ENCODE measurements at regions not wholly inside any gene's neighbourhood (a gene's known extent, or its start where the extent isn't known, plus 50 kb on each side); places are given as distances from the start of the nearest gene placed in this dataset.

DNA sequence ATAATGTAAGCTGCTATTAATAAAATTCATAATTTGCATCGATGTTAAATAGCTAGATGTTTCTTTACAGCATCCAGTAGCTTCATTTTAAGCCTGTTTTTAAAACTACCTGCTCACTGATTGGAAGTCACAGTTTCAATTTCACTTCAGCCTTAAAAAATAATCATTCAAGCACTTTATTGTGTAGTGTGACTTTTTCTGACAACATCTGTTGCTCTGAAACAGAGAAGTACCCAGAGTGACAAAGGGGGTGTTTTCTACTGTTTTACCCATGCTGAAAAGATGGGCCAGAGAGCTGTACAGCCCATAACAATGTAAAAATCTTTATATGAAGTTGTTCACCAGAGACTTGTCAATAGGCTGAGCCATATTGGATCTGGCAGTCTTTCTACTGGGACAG, 437.2 kb downstream of the MDFIC start:
- ChIA-PET SMC1A (ENCODE audit: uncharacterized antibody, unreplicated experiment) (interaction anchor here (0.6 to 1.6 kb wide), 9 partner anchors 10 to 527 kb away, joined by 3 to 7 read pairs (median 3); no protein-coding TSS in a partner anchor), POLR2A (no interaction called here), CTCF (interaction anchor here (0.8 to 1.7 kb wide), 6 partner anchors 16 to 492 kb away, joined by 3 to 6 read pairs (median 4); no protein-coding TSS in a partner anchor), RAD21 (ENCODE audit: unreplicated experiment) (interaction anchor here (1.0 to 1.6 kb wide), 3 partner anchors 31 to 493 kb away, joined by 3 to 9 read pairs (median 6); no protein-coding TSS in a partner anchor)
- Histone ChIP-seq H3K4me1 (ENCODE audit: control insufficient read depth, insufficient read depth, low read length) (no peaks in the 10 kb centered on the region), H3K9ac (ENCODE audit: control insufficient read depth, insufficient read depth, low read length) (no peak overlapping the region), H3K79me2 (ENCODE audit: control insufficient read depth, insufficient read depth, low read length) (no peaks in the 10 kb centered on the region), H3K27ac (ENCODE audit: control insufficient read depth, insufficient read depth) (no peak overlapping the region), H2AFZ (ENCODE audit: control insufficient read depth, low read depth, low read length) (no peak overlapping the region), H3K9me3 (replicated peaks; ENCODE audit: control insufficient read depth, insufficient read depth, low read length) (no peaks in the 10 kb centered on the region), H3K36me3 (ENCODE audit: control insufficient read depth in 2 of 2, insufficient read depth in 2 of 2, low read length in 1 of 2) (no peaks in the 10 kb centered on the region), H3K4me2 (ENCODE audit: control insufficient read depth, insufficient read depth) (no peak overlapping the region), H4K20me1 (ENCODE audit: control insufficient read depth, insufficient read depth) (no peaks in the 10 kb centered on the region), H3K4me3 (no peak overlapping the region), H3K27me3 (replicated peaks in 1 of 2; ENCODE audit: control insufficient read depth in 2 of 2, insufficient read depth in 2 of 2, low read length in 1 of 2) (no peaks in the 10 kb centered on the region)
- BruUV-seq (replicated peaks), result no TSS peak
- 7% methylated on average over 1 of the region's 1 CpG for WGBS (ENCODE audit: insufficient coverage, insufficient replicate concordance, low lambda C conversion rate, missing lambda C conversion rate)
- no peak for TF ChIP-seq TCF7 (IDR thresholded peaks at IDR 0.05; ENCODE audit: borderline replicate concordance)
- TF ChIP-seq ZBTB4 (CRISPR knock-in tag; IDR thresholded peaks at IDR 0.05), result no peak
- no peak for TF ChIP-seq KDM1A (IDR thresholded peaks at IDR 0.05; ENCODE audit: borderline replicate concordance)
- no peak for TF ChIP-seq NBN (IDR thresholded peaks at IDR 0.05)
- no peak for TF ChIP-seq NR2C2 (IDR thresholded peaks at IDR 0.05; ENCODE audit: borderline replicate concordance, control insufficient read depth, insufficient read length, low read depth)
- no peak for TF ChIP-seq ZNF592 (IDR thresholded peaks at IDR 0.05)
- in situ Hi-C loops (cut with MboI), result no loop called here
- ATAC-seq, result peak; percentile 63
- intact Hi-C loops (cut with micrococcal nuclease; ENCODE audit: unreplicated experiment), result loop anchor here (5.0 kb wide), 2 partner anchors 492 to 493 kb away; no protein-coding TSS in a partner anchor
- FAIRE-seq, result no peak
- DNase-seq (ENCODE audit: low read depth, low spot score), result no peak
